GM21529 (cell line): ENCODE measurements at regions not wholly inside any gene's neighbourhood (a gene's known extent, or its start where the extent isn't known, plus 50 kb on each side); places are given as distances from the start of the nearest gene placed in this dataset.
"Not testable (repeated sequence)": the region's sequence is repeated elsewhere in the genome, so short reads cannot be mapped to it uniquely, and the experiment has no call there.

Experiments
- ATAC-seq: cut with Tn5 transposase; IDR thresholded peaks from one replicate; pipeline ENCODE4 v1.9.1; 2021; ENCODE audit not compliant: unreplicated experiment

- ATAC-seq: not testable (repeated sequence)
Observed at GRCh38 chr6:19584207-19584606, 253.0 kb upstream of the ID4 start.

GRCh38 chr6:19587238-19587942, 249.8 kb upstream of the ID4 start:
- ATAC-seq: no peak

GRCh38 chr6:19590501-19591131, 246.6 kb upstream of the ID4 start:
- no peak for ATAC-seq

- no peak for ATAC-seq
Observed at GRCh38 chr6:19597809-19598320, 239.3 kb upstream of the ID4 start.

GRCh38 chr6:19599796-19600464, 237.2 kb upstream of the ID4 start:
- ATAC-seq: no peak

GRCh38 chr6:19602434-19603013, 234.6 kb upstream of the ID4 start:
- ATAC-seq: no peak

GRCh38 chr6:19603721-19604120, 233.4 kb upstream of the ID4 start:
- ATAC-seq: no peak

GRCh38 chr6:19605624-19606023, 231.5 kb upstream of the ID4 start:
- no peak for ATAC-seq

GRCh38 chr6:19608546-19608945, 228.6 kb upstream of the ID4 start:
- ATAC-seq: no peak

GRCh38 chr6:19609972-19610641, 227.1 kb upstream of the ID4 start:
- ATAC-seq: no peak

GRCh38 chr6:19612672-19613466, 224.3 kb upstream of the ID4 start:
- ATAC-seq: not testable (repeated sequence)

- ATAC-seq: no peak
Observed at GRCh38 chr6:19613678-19614077, 223.5 kb upstream of the ID4 start.

- ATAC-seq: no peak
Observed at GRCh38 chr6:19616022-19616421, 221.1 kb upstream of the ID4 start.

GRCh38 chr6:19632230-19632629, 204.9 kb upstream of the ID4 start:
- ATAC-seq: no peak

- no peak for ATAC-seq
Observed at GRCh38 chr6:19632786-19633185, 204.4 kb upstream of the ID4 start.

GRCh38 chr6:19635728-19636127, 201.4 kb upstream of the ID4 start:
- no peak for ATAC-seq

GRCh38 chr6:19637010-19637409, 200.2 kb upstream of the ID4 start:
- ATAC-seq: no peak

GRCh38 chr6:19638931-19639330, 198.2 kb upstream of the ID4 start:
- ATAC-seq: no peak

- no peak for ATAC-seq
Observed at GRCh38 chr6:19643287-19643686, 193.9 kb upstream of the ID4 start.

GRCh38 chr6:19643713-19644112, 193.5 kb upstream of the ID4 start:
- no peak for ATAC-seq
